SK-N-SH (cell line): ENCODE measurements at regions not wholly inside any gene's neighbourhood (a gene's known extent, or its start where the extent isn't known, plus 50 kb on each side); places are given as distances from the start of the nearest gene placed in this dataset.

ENCODE experiments used
- CTCF ChIA-PET: fragments of 300-600, 350-600 bp; formaldehyde crosslinking; extraction: SDS; loops from one replicate; lab custom pipeline; 2021; lab: Yijun Ruan, JAX
- POLR2A ChIA-PET: fragments of 350-600 bp; sonication (Branson Sonifier 250); formaldehyde crosslinking; extraction: SDS; loops from one replicate; lab custom pipeline; 2020; ENCODE audit warnings: antibody characterized with exemption, inconsistent platforms; lab: Yijun Ruan, JAX
- DNase-seq: peaks from one replicate; pipeline ENCODE4 v3.0.0; 2012
- H2AFZ ChIP-seq: fragments of 200-600 bp; sonication (generic); 2 replicates; pipeline ENCODE4 v1.8.1; 2016; ENCODE audit warnings: antibody characterized with exemption, mild to moderate bottlenecking, low read depth
- H3F3A ChIP-seq: fragments of 200-600 bp; sonication (generic); replicated peaks from 2 replicates; pipeline ENCODE3; 2016; ENCODE audit warnings: antibody characterized with exemption, mild to moderate bottlenecking; ENCODE audit not compliant: insufficient read depth
- H3K27ac ChIP-seq, 2 experiments: fragments of 200-500 bp in 1 of 2; fragments of 200-600 bp in 1 of 2; sonication (Bioruptor generic) in 1 of 2; sonication (generic), shearing (Covaris generic) in 1 of 2; 2 replicates each; pipeline versions ENCODE4 v1.5.1 to v1.6.1; 2014 to 2016; ENCODE audit warnings: low read depth in 2 of 2, inconsistent platforms in 1 of 2, low read length in 1 of 2, mild to moderate bottlenecking in 1 of 2, mixed read lengths in 1 of 2
- H3K27me3 ChIP-seq: fragments of 200-600 bp; sonication (generic), shearing (Covaris generic); 2 replicates; pipeline ENCODE4 v1.6.1; 2016; ENCODE audit warnings: mixed run types; ENCODE audit not compliant: insufficient read depth
- H3K36me3 ChIP-seq, 2 experiments: fragments of 200-500 bp in 1 of 2; fragments of 200-600 bp in 1 of 2; sonication (Bioruptor generic) in 1 of 2; sonication (generic) in 1 of 2; replicated peaks in 1 of 2; 2 replicates each; pipeline versions ENCODE3 to v1.5.1; 2014 to 2016; ENCODE audit warnings: low read length in 1 of 2, mild to moderate bottlenecking in 1 of 2; ENCODE audit not compliant: insufficient read depth in 2 of 2, control insufficient read depth in 1 of 2
- H3K4me1 ChIP-seq, 2 experiments: fragments of 200-500 bp in 1 of 2; fragments of 200-600 bp in 1 of 2; sonication (Bioruptor generic) in 1 of 2; sonication (generic), shearing (Covaris generic) in 1 of 2; 2 replicates each; pipeline versions ENCODE4 v1.5.1 to v1.6.1; 2014 to 2016; ENCODE audit warnings: low read depth in 1 of 2, low read length in 1 of 2, mixed run types in 1 of 2; ENCODE audit not compliant: insufficient read depth in 2 of 2, control insufficient read depth in 1 of 2
- H3K4me2 ChIP-seq: fragments of 200-600 bp; sonication (generic), shearing (Covaris generic); 2 replicates; pipeline ENCODE4 v1.6.1; 2017; ENCODE audit warnings: mixed run types
- H3K4me3 ChIP-seq, 2 experiments: fragments of 200-500 bp in 1 of 2; fragments of 200-600 bp in 1 of 2; sonication (Bioruptor generic) in 1 of 2; sonication (generic), shearing (Covaris generic) in 1 of 2; 2 replicates each; pipeline versions ENCODE4 v1.5.1 to v1.8.1; 2014 to 2016; ENCODE audit warnings: low read depth in 2 of 2, inconsistent platforms in 1 of 2, low read length in 1 of 2, mild to moderate bottlenecking in 1 of 2, mixed read lengths in 1 of 2, moderate library complexity in 1 of 2
- H3K79me2 ChIP-seq: fragments of 200-600 bp; sonication (generic); 2 replicates; pipeline ENCODE4 v1.8.1; 2017; ENCODE audit warnings: mild to moderate bottlenecking; ENCODE audit not compliant: insufficient read depth
- H3K9ac ChIP-seq: fragments of 200-600 bp; sonication (generic); 2 replicates; pipeline ENCODE4 v1.6.1; 2017; ENCODE audit warnings: mixed run types
- H3K9me2 ChIP-seq: fragments of 200-600 bp; sonication (generic); 2 replicates; pipeline ENCODE4 v1.6.1; 2017; ENCODE audit warnings: mixed run types
- H3K9me3 ChIP-seq: fragments of 200-600 bp; sonication (generic); 2 replicates; pipeline ENCODE4 v1.6.1; 2017; ENCODE audit warnings: mixed run types, mild to moderate bottlenecking, moderate library complexity
- H4K20me1 ChIP-seq: fragments of 200-600 bp; sonication (generic); 2 replicates; pipeline ENCODE4 v1.6.1; 2017; ENCODE audit warnings: mild to moderate bottlenecking, mixed run types; ENCODE audit not compliant: insufficient read depth
- EP300 ChIP-seq, 2 experiments: IDR thresholded peaks; 2 replicates each; pipeline versions ENCODE4 v1.4.0 to v1.6.1; 2012; ENCODE audit warnings: borderline replicate concordance in 1 of 2, low read depth in 1 of 2, low read length in 1 of 2
- EZH2phosphoT487 ChIP-seq: fragments of 200-600 bp; sonication (generic); IDR thresholded peaks from 2 replicates; pipeline ENCODE4 v1.6.1; 2017; ENCODE audit warnings: low read depth, mixed run types, mild to moderate bottlenecking, antibody characterized with exemption, moderate library complexity, borderline replicate concordance
- FOSL2 ChIP-seq: IDR thresholded peaks from 2 replicates; pipeline ENCODE4 v1.4.0; 2012; ENCODE audit warnings: low read depth, mild to moderate bottlenecking, moderate library complexity, borderline replicate concordance
- GATA2 ChIP-seq: sonication (generic); formaldehyde crosslinking; IDR thresholded peaks from 2 replicates; pipeline ENCODE4 v1.5.0; 2020; ENCODE audit warnings: mild to moderate bottlenecking, missing genetic modification reagents
- MEF2A ChIP-seq: IDR thresholded peaks from 2 replicates; pipeline ENCODE4 v1.4.0; 2012; ENCODE audit warnings: low read depth, borderline replicate concordance
- NFIC ChIP-seq: IDR thresholded peaks from 2 replicates; pipeline ENCODE4 v1.4.0; 2012; ENCODE audit warnings: borderline replicate concordance
- PBX3 ChIP-seq: IDR thresholded peaks from 2 replicates; pipeline ENCODE4; 2012
- POLR2AphosphoS5 ChIP-seq: IDR thresholded peaks from 2 replicates; pipeline ENCODE4 v1.6.1; 2012; ENCODE audit warnings: low read depth, low read length
- REST ChIP-seq: IDR thresholded peaks from 2 replicates; pipeline ENCODE4 v1.6.1; 2012; ENCODE audit warnings: mild to moderate bottlenecking, low read depth, low read length, moderate library complexity
- RFX5 ChIP-seq: IDR thresholded peaks from 2 replicates; pipeline ENCODE4 v1.6.1; 2012; ENCODE audit warnings: mild to moderate bottlenecking, improper control_type of control experiment, low read length
- SMC3 ChIP-seq: IDR thresholded peaks from 2 replicates; pipeline ENCODE4 v1.6.1; 2012; ENCODE audit warnings: low read depth, low read length, improper control_type of control experiment
- TAF1 ChIP-seq: IDR thresholded peaks from 2 replicates; pipeline ENCODE4 v1.6.1; 2012; ENCODE audit warnings: low read depth, mild to moderate bottlenecking, low read length, moderate library complexity, borderline replicate concordance
- TEAD4 ChIP-seq: IDR thresholded peaks from 2 replicates; pipeline ENCODE4 v1.4.0; 2012; ENCODE audit warnings: mild to moderate bottlenecking, borderline replicate concordance; ENCODE audit not compliant: insufficient read depth
- USF1 ChIP-seq: IDR thresholded peaks from 2 replicates; pipeline ENCODE4 v1.4.0; 2012; ENCODE audit warnings: low read depth, borderline replicate concordance
- YY1 ChIP-seq: IDR thresholded peaks from 2 replicates; pipeline ENCODE4 v1.4.0; 2012; ENCODE audit warnings: low read depth, mild to moderate bottlenecking
- WGBS: methylation state at CpG from one replicate; pipeline ENCODE4 v1.1.6; 2017; ENCODE audit warnings: low lambda C conversion rate; 5-methylcytosine and 5-hydroxymethylcytosine counted together
- TF ChIP-seq, protein P1 (sequence below): IDR thresholded peaks from 2 replicates; pipeline ENCODE4 v1.4.0; 2012; ENCODE audit warnings: low read depth, borderline replicate concordance
- TF ChIP-seq, protein P2 (sequence below): fragments of 200-600 bp; sonication (generic); IDR thresholded peaks from 2 replicates; pipeline ENCODE4 v1.6.1; 2017; ENCODE audit warnings: antibody characterized with exemption, mild to moderate bottlenecking, moderate library complexity

- no peak for TF ChIP-seq REST
- no peak for TF ChIP-seq PBX3
- TF ChIP-seq, protein P1, sequence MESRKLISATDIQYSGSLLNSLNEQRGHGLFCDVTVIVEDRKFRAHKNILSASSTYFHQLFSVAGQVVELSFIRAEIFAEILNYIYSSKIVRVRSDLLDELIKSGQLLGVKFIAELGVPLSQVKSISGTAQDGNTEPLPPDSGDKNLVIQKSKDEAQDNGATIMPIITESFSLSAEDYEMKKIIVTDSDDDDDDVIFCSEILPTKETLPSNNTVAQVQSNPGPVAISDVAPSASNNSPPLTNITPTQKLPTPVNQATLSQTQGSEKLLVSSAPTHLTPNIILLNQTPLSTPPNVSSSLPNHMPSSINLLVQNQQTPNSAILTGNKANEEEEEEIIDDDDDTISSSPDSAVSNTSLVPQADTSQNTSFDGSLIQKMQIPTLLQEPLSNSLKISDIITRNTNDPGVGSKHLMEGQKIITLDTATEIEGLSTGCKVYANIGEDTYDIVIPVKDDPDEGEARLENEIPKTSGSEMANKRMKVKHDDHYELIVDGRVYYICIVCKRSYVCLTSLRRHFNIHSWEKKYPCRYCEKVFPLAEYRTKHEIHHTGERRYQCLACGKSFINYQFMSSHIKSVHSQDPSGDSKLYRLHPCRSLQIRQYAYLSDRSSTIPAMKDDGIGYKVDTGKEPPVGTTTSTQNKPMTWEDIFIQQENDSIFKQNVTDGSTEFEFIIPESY, result no peak
- TF ChIP-seq EP300 (IDR thresholded peaks at IDR 0.05; ENCODE audit: borderline replicate concordance in 1 of 2, low read depth in 1 of 2, low read length in 1 of 2), result no peak
- TF ChIP-seq YY1, result no peak
- no peak for TF ChIP-seq NFIC
- TF ChIP-seq FOSL2, result no peak
- TF ChIP-seq, all 33 proteins: peak for 0
Observed at GRCh38 chr5:98637116-98637515, 136.3 kb upstream of the RGMB start (continued).

DNA sequence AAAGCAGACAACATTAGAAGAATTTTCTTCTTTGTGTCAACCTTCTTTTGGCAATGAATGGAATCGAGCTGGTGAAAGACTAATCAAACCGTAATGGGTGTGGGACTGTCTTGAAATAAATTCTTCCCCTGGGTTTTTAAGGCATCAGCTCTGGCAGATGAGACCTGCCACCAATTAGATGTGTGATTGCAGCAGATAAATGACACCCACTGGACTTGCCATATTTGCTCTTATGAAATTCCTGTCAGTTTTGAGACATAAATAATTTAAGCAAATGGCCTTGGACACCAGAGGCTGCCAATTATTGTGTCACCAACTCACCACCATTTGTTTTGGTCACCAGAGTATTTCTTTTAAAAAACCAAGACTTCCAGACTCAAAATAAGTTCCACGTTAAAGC is 135.9 kb upstream of the RGMB start:
- H2AFZ ChIP-seq, result no peak overlapping the region
- WGBS, result 81% methylated on average over 3 of the region's 3 CpGs
- no peaks in the 10 kb centered on the region for H3K79me2 ChIP-seq
- H3K9ac ChIP-seq, result no peak overlapping the region
- H3K27me3 ChIP-seq, result no peaks in the 10 kb centered on the region
- CTCF ChIA-PET, result no interaction called here
- no peaks in the 10 kb centered on the region for H3K9me3 ChIP-seq
- no peaks in the 10 kb centered on the region for H3K36me3 ChIP-seq
- H3F3A ChIP-seq, result peaks cover 14% of the 10 kb centered on the region
- POLR2A ChIA-PET, result no interaction called here
- no peak overlapping the region for H3K4me3 ChIP-seq
- H3K4me1 ChIP-seq, result peaks cover 0 to 13% of the 10 kb centered on the region in 2 experiments; a peak in 1 of 4 replicates
- H3K4me2 ChIP-seq, result no peak overlapping the region
- no peaks in the 10 kb centered on the region for H3K9me2 ChIP-seq
- H3K27ac ChIP-seq, result no peak overlapping the region
- no peaks in the 10 kb centered on the region for H4K20me1 ChIP-seq
- no peak for DNase-seq
- TF ChIP-seq GATA2 (CRISPR knock-in tag) (no peak), POLR2AphosphoS5 (no peak), USF1 (no peak), FOSL2 (no peak), MEF2A (no peak), TAF1 (no peak), SMC3 (no peak), TEAD4 (no peak), PBX3 (no peak), RFX5 (no peak), EZH2phosphoT487 (no peak)
- TF ChIP-seq, protein P1, result no peak
- TF ChIP-seq, protein P2, sequence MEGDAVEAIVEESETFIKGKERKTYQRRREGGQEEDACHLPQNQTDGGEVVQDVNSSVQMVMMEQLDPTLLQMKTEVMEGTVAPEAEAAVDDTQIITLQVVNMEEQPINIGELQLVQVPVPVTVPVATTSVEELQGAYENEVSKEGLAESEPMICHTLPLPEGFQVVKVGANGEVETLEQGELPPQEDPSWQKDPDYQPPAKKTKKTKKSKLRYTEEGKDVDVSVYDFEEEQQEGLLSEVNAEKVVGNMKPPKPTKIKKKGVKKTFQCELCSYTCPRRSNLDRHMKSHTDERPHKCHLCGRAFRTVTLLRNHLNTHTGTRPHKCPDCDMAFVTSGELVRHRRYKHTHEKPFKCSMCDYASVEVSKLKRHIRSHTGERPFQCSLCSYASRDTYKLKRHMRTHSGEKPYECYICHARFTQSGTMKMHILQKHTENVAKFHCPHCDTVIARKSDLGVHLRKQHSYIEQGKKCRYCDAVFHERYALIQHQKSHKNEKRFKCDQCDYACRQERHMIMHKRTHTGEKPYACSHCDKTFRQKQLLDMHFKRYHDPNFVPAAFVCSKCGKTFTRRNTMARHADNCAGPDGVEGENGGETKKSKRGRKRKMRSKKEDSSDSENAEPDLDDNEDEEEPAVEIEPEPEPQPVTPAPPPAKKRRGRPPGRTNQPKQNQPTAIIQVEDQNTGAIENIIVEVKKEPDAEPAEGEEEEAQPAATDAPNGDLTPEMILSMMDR, result no peak
